Caco-2 (cell line): ENCODE measurements at regions not wholly inside any gene's neighbourhood (a gene's known extent, or its start where the extent isn't known, plus 50 kb on each side); places are given as distances from the start of the nearest gene placed in this dataset.

Experiments
- BruUV-seq: library from RNA; stranded (reverse); fragments of 400-500 nt; replicated peaks from 2 replicates; lab custom pipeline; 2021; lab: Mats Ljungman, UMichigan
- CTCF ChIA-PET: fragments of 300-600 bp; sonication (Branson Sonifier 250); formaldehyde crosslinking; loops from one replicate; lab custom pipeline; 2022; ENCODE audit warnings: antibody characterized with exemption; lab: Charles Lee
- POLR2A ChIA-PET: fragments of 300-600 bp; sonication (Branson Sonifier 250); formaldehyde crosslinking; loops from one replicate; lab custom pipeline; 2022; ENCODE audit warnings: antibody characterized with exemption; lab: Charles Lee
- DNase-seq, 2 experiments: peaks; one replicate each; pipeline versions ENCODE4 v3.0.0 to v3.0.0-alpha.2; 2020 to 2022
- H3K27me3 ChIP-seq: replicated peaks from 2 replicates; pipeline ENCODE4 v1.6.0; 2011; ENCODE audit warnings: low read length; ENCODE audit not compliant: control insufficient read depth, insufficient read depth
- H3K36me3 ChIP-seq: 2 replicates; pipeline ENCODE4 v1.5.1; 2011; ENCODE audit warnings: low read length; ENCODE audit not compliant: control insufficient read depth, insufficient read depth
- H3K4me1 ChIP-seq: fragments of 250-450 bp; sonication (Bioruptor Pico); 2 replicates; pipeline ENCODE4 v1.5.1; 2020; ENCODE audit warnings: mild to moderate bottlenecking
- H3K4me3 ChIP-seq: 2 replicates; pipeline ENCODE4 v1.5.1; 2011; ENCODE audit warnings: low read depth, mild to moderate bottlenecking, control low read depth, low read length
- H3K9me3 ChIP-seq: fragments of 250-450 bp; sonication (Bioruptor Pico); 2 replicates; pipeline ENCODE4 v1.5.1; 2020; ENCODE audit warnings: mild to moderate bottlenecking, moderate library complexity
- H3K27ac Mint-ChIP-seq: one replicate; pipeline ENCODE4 v1.8.0; 2022; ENCODE audit warnings: mixed read lengths; ENCODE audit not compliant: unreplicated experiment
- H3K27me3 Mint-ChIP-seq: one replicate; pipeline ENCODE4 v1.8.0; 2022; ENCODE audit warnings: mixed read lengths; ENCODE audit not compliant: insufficient read depth, unreplicated experiment
- H3K36me3 Mint-ChIP-seq: one replicate; pipeline ENCODE4 v1.8.0; 2022; ENCODE audit warnings: mild to moderate bottlenecking, mixed read lengths; ENCODE audit not compliant: insufficient read depth, unreplicated experiment
- H3K4me1 Mint-ChIP-seq: one replicate; pipeline ENCODE4 v1.8.0; 2022; ENCODE audit warnings: low read depth, mixed read lengths; ENCODE audit not compliant: unreplicated experiment
- H3K4me3 Mint-ChIP-seq: one replicate; pipeline ENCODE4 v1.8.0; 2022; ENCODE audit warnings: mild to moderate bottlenecking, moderate library complexity, mixed read lengths; ENCODE audit not compliant: unreplicated experiment
- H3K9me3 Mint-ChIP-seq: one replicate; pipeline ENCODE4 v1.8.0; 2022; ENCODE audit warnings: mixed read lengths; ENCODE audit not compliant: unreplicated experiment
- CTCF ChIP-seq, 2 experiments: fragments of 200-600 bp in 1 of 2; IDR thresholded peaks; 1 replicate in 1 of 2; 2 replicates in 1 of 2; pipeline versions ENCODE4 v1.5.1 to v1.8.0; 2011 to 2022; ENCODE audit warnings: antibody characterized with exemption in 1 of 2, control low read depth in 1 of 2, inconsistent platforms in 1 of 2, low read depth in 1 of 2, low read length in 1 of 2, mild to moderate bottlenecking in 1 of 2, moderate library complexity in 1 of 2; ENCODE audit not compliant: insufficient read depth in 1 of 2, severe bottlenecking in 1 of 2, unreplicated experiment in 1 of 2
- intact Hi-C: fragments of 100-400 bp; cut with micrococcal nuclease; formaldehyde crosslinking; loops from one replicate; pipeline ENCODE4 v1.10.0; 2022; ENCODE audit not compliant: unreplicated experiment

- no TSS peak for BruUV-seq
- no peaks in the 10 kb centered on the region for H3K36me3 Mint-ChIP-seq
- H3K27ac Mint-ChIP-seq, result no peak overlapping the region
- POLR2A ChIA-PET, result no interaction called here
- DNase-seq, result no peak
- H3K4me3 ChIP-seq, result no peak overlapping the region
- peaks cover 10% of the 10 kb centered on the region for H3K9me3 Mint-ChIP-seq
- H3K27me3 Mint-ChIP-seq, result no peaks in the 10 kb centered on the region
- CTCF ChIA-PET, result no interaction called here
- H3K4me1 Mint-ChIP-seq, result peaks cover 8% of the 10 kb centered on the region
- intact Hi-C loops, result no loop called here
- H3K9me3 ChIP-seq, result no peaks in the 10 kb centered on the region
- TF ChIP-seq CTCF (IDR thresholded peaks at IDR 0.05; ENCODE audit: insufficient read depth in 1 of 2, low read depth in 1 of 2, low read length in 1 of 2, severe bottlenecking in 1 of 2, unreplicated experiment in 1 of 2), result no peak
- no peak overlapping the region for H3K4me3 Mint-ChIP-seq
- H3K36me3 ChIP-seq, result no peaks in the 10 kb centered on the region
- no peaks in the 10 kb centered on the region for H3K27me3 ChIP-seq
- H3K4me1 ChIP-seq, result peaks cover 3% of the 10 kb centered on the region
Measured at GRCh38 chr2:226131299-226131784, 668.3 kb downstream of the IRS1 start.

GRCh38 chr2:226130192-226130591, 669.4 kb downstream of the IRS1 start:
- no TSS peak for BruUV-seq
- Mint-ChIP-seq H3K27me3 (no peaks in the 10 kb centered on the region), H3K27ac (no peak overlapping the region), H3K4me1 (peaks cover under 1% of the 10 kb centered on the region), H3K36me3 (no peaks in the 10 kb centered on the region), H3K4me3 (no peak overlapping the region), H3K9me3 (peaks cover 3% of the 10 kb centered on the region)
- H3K4me3 ChIP-seq, result no peak overlapping the region
- 0 out of 2 replicates have a peak, but pooled peaks cover 3% of the 10 kb centered on the region for H3K4me1 ChIP-seq
- H3K36me3 ChIP-seq, result no peaks in the 10 kb centered on the region
- no peak for TF ChIP-seq CTCF (IDR thresholded peaks at IDR 0.05; ENCODE audit: insufficient read depth in 1 of 2, low read depth in 1 of 2, low read length in 1 of 2, severe bottlenecking in 1 of 2, unreplicated experiment in 1 of 2)
- no peaks in the 10 kb centered on the region for H3K27me3 ChIP-seq
- DNase-seq, result no peak
- POLR2A ChIA-PET, result no interaction called here
- intact Hi-C loops, result no loop called here
- CTCF ChIA-PET, result no interaction called here
- no peaks in the 10 kb centered on the region for H3K9me3 ChIP-seq

- 0 out of 2 replicates have a peak, but pooled peaks cover 3% of the 10 kb centered on the region for H3K4me1 ChIP-seq
- H3K27me3 ChIP-seq, result no peaks in the 10 kb centered on the region
- Mint-ChIP-seq H3K4me1 (peaks cover 10% of the 10 kb centered on the region), H3K36me3 (no peaks in the 10 kb centered on the region), H3K4me3 (no peak overlapping the region), H3K27ac (no peak overlapping the region), H3K27me3 (no peaks in the 10 kb centered on the region), H3K9me3 (peaks cover 8% of the 10 kb centered on the region)
- H3K9me3 ChIP-seq, result no peaks in the 10 kb centered on the region
- no peaks in the 10 kb centered on the region for H3K36me3 ChIP-seq
- ChIA-PET POLR2A (no interaction called here), CTCF (no interaction called here)
- intact Hi-C loops, result no loop called here
- no peak for DNase-seq
- H3K4me3 ChIP-seq, result no peak overlapping the region
- BruUV-seq, result no TSS peak
- no peak for TF ChIP-seq CTCF (IDR thresholded peaks at IDR 0.05; ENCODE audit: insufficient read depth in 1 of 2, low read depth in 1 of 2, low read length in 1 of 2, severe bottlenecking in 1 of 2, unreplicated experiment in 1 of 2)
Measured at GRCh38 chr2:226127682-226128081, 671.9 kb downstream of the IRS1 start.
